HepG2 (cell line): ENCODE measurements at regions not wholly inside any gene's neighbourhood (a gene's known extent, or its start where the extent isn't known, plus 50 kb on each side); places are given as distances from the start of the nearest gene placed in this dataset.

ENCODE experiments used
- ATAC-seq: fragments of 200-7000 bp; cut with Tn5 transposase; 3 replicates; pipeline ENCODE4 v1.9.1; 2020; ENCODE audit warnings: mild to moderate bottlenecking, moderate library complexity
- BruUV-seq: library from RNA; stranded (reverse); fragments of 400-500 nt; replicated peaks from 2 replicates; lab custom pipeline; 2021; lab: Mats Ljungman, UMichigan
- CTCF ChIA-PET: fragments of 300-600 bp; formaldehyde crosslinking; extraction: SDS; loops from one replicate; lab custom pipeline; 2021; ENCODE audit warnings: low total read pairs, inconsistent platforms, low intra/inter-chr PET ratio; lab: Yijun Ruan, JAX
- POLR2A ChIA-PET: fragments of 350-600 bp; sonication (Branson Sonifier 250); formaldehyde crosslinking; loops from one replicate; lab custom pipeline; 2020; ENCODE audit warnings: antibody characterized with exemption, inconsistent platforms; lab: Yijun Ruan, JAX
- DNase-seq: peaks from one replicate; pipeline ENCODE4 v3.0.0-alpha.2; 2015; ENCODE audit warnings: low spot score
- FAIRE-seq: peaks from 3 replicates; lab custom pipeline; 2011; peaks lifted over from hg19 to GRCh38; lab: Jason Lieb, UNC
- H2AFZ ChIP-seq: one replicate; pipeline ENCODE4 v1.6.1; 2011; ENCODE audit warnings: low read length, inconsistent platforms
- H3K27ac ChIP-seq: fragments of 300-600 bp; 3 replicates; pipeline ENCODE4 v1.8.0; 2011; ENCODE audit warnings: mixed run types, mild to moderate bottlenecking, mixed read lengths, low read length, inconsistent platforms; ENCODE audit not compliant: insufficient read depth; ENCODE audit errors: extremely low read length
- H3K27me3 ChIP-seq, 2 experiments: fragments of 200-600 bp in 1 of 2; 2 replicates in 1 of 2; 3 replicates in 1 of 2; pipeline versions ENCODE4 v1.6.0 to v1.8.0; 2011; ENCODE audit warnings: low read length in 2 of 2, mild to moderate bottlenecking in 2 of 2, moderate library complexity in 2 of 2, inconsistent platforms in 1 of 2; ENCODE audit not compliant: insufficient read depth in 2 of 2, control insufficient read depth in 1 of 2
- H3K36me3 ChIP-seq, 2 experiments: fragments of 200-600 bp in 1 of 2; replicated peaks in 1 of 2; 2 replicates in 1 of 2; 3 replicates in 1 of 2; pipeline versions ENCODE4 v1.5.1 to v1.8.0; 2011; ENCODE audit warnings: low read length in 2 of 2, inconsistent platforms in 1 of 2; ENCODE audit not compliant: insufficient read depth in 2 of 2, control insufficient read depth in 1 of 2
- H3K4me1 ChIP-seq: 2 replicates; pipeline ENCODE4 v1.5.1; 2012; ENCODE audit warnings: low read length, inconsistent platforms; ENCODE audit not compliant: insufficient read depth
- H3K4me2 ChIP-seq: 2 replicates; pipeline ENCODE4 v1.6.0; 2011; ENCODE audit warnings: low read depth, low read length, inconsistent platforms
- H3K4me3 ChIP-seq, 3 experiments: fragments of 200-600 bp in 1 of 3; sonication (generic), shearing (Covaris generic) in 1 of 3; replicated peaks in 1 of 3; 2 replicates each; pipeline ENCODE4 v1.5.1; 2011 to 2016; ENCODE audit warnings: low read length in 3 of 3, inconsistent platforms in 2 of 3, low read depth in 2 of 3, mild to moderate bottlenecking in 2 of 3, control low read depth in 1 of 3, mixed read lengths in 1 of 3; ENCODE audit not compliant: insufficient read depth in 1 of 3
- H3K79me2 ChIP-seq: one replicate; pipeline ENCODE4 v1.6.1; 2011; ENCODE audit warnings: low read length, inconsistent platforms; ENCODE audit not compliant: insufficient read depth
- H3K9ac ChIP-seq: 2 replicates; pipeline ENCODE4 v1.6.0; 2011; ENCODE audit warnings: mild to moderate bottlenecking, low read depth, low read length, inconsistent platforms; ENCODE audit not compliant: insufficient read depth
- H3K9me3 ChIP-seq: 2 replicates; pipeline ENCODE4 v1.5.1; 2012; ENCODE audit warnings: mild to moderate bottlenecking, low read length
- H4K20me1 ChIP-seq: 2 replicates; pipeline ENCODE4 v1.6.0; 2011; ENCODE audit warnings: inconsistent platforms, mild to moderate bottlenecking, low read length, moderate library complexity; ENCODE audit not compliant: insufficient read depth
- HNF4G ChIP-seq, 2 experiments: sonication (generic) in 1 of 2; formaldehyde crosslinking in 1 of 2; IDR thresholded peaks; 2 replicates each; pipeline versions ENCODE4 v1.4.0 to v1.6.1; 2011 to 2020; ENCODE audit warnings: borderline replicate concordance in 2 of 2, low read depth in 2 of 2, mild to moderate bottlenecking in 2 of 2, low read length in 1 of 2, missing genetic modification reagents in 1 of 2, moderate library complexity in 1 of 2
- ISX ChIP-seq: sonication (generic); formaldehyde crosslinking; conservative IDR thresholded peaks from 2 replicates; pipeline ENCODE4 v1.5.0; 2020; ENCODE audit warnings: missing genetic modification reagents
- KDM5A ChIP-seq: fragments of 200-600 bp; sonication (generic); IDR thresholded peaks from 2 replicates; pipeline ENCODE4 v1.7.0; 2018; ENCODE audit warnings: antibody characterized with exemption, mild to moderate bottlenecking, low read length, borderline replicate concordance
- MED1 ChIP-seq: sonication (generic); formaldehyde crosslinking; IDR thresholded peaks from 2 replicates; pipeline ENCODE4 v1.4.0; 2020; ENCODE audit warnings: missing genetic modification reagents
- MED13 ChIP-seq: sonication (generic); formaldehyde crosslinking; IDR thresholded peaks from 2 replicates; pipeline ENCODE4 v1.5.0; 2020; ENCODE audit warnings: missing genetic modification reagents
- PBX2 ChIP-seq: IDR thresholded peaks from 2 replicates; pipeline ENCODE4 v1.6.1; 2016; ENCODE audit warnings: control low read depth
- PHF8 ChIP-seq: sonication (generic); formaldehyde crosslinking; IDR thresholded peaks from 2 replicates; pipeline ENCODE4 v1.5.0; 2020; ENCODE audit warnings: missing genetic modification reagents
- RFX5 ChIP-seq: IDR thresholded peaks from 2 replicates; pipeline ENCODE4 v1.6.1; 2011; ENCODE audit warnings: low read depth, low read length, improper control_type of control experiment
- SUZ12 ChIP-seq: fragments of 150-350 bp; IDR thresholded peaks from 2 replicates; pipeline ENCODE4 v1.6.1; 2014; ENCODE audit warnings: low read depth, low read length
- TAF1 ChIP-seq: sonication (generic); formaldehyde crosslinking; IDR thresholded peaks from 2 replicates; pipeline ENCODE4 v1.4.0; 2020; ENCODE audit warnings: missing genetic modification reagents
- ZBTB34 ChIP-seq: sonication (generic); formaldehyde crosslinking; IDR thresholded peaks from 2 replicates; pipeline ENCODE4 v1.8.0; 2022; ENCODE audit warnings: mild to moderate bottlenecking, missing genetic modification reagents
- ZNF3 ChIP-seq: IDR thresholded peaks from 2 replicates; pipeline ENCODE4 v1.7.0; 2017; ENCODE audit warnings: inconsistent platforms
- ZNF431 ChIP-seq: sonication (generic); formaldehyde crosslinking; IDR thresholded peaks from 2 replicates; pipeline ENCODE4 v1.9.0; 2022; ENCODE audit warnings: missing genetic modification reagents, low read depth, mild to moderate bottlenecking, borderline replicate concordance
- ZNF557 ChIP-seq: sonication (generic); formaldehyde crosslinking; IDR thresholded peaks from 2 replicates; pipeline ENCODE4 v1.4.0; 2020; ENCODE audit warnings: missing genetic modification reagents
- ZNF781 ChIP-seq: sonication (generic); formaldehyde crosslinking; IDR thresholded peaks from 2 replicates; pipeline ENCODE4 v1.5.1; 2020; ENCODE audit warnings: borderline replicate concordance, mild to moderate bottlenecking, missing genetic modification reagents; ENCODE audit errors: not compliant biosample characterization
- ZZZ3 ChIP-seq: sonication (generic); formaldehyde crosslinking; IDR thresholded peaks from 2 replicates; pipeline ENCODE4 v1.4.0; 2020; ENCODE audit warnings: missing genetic modification reagents, mild to moderate bottlenecking, borderline replicate concordance
- WGBS: methylation state at CpG from one replicate; pipeline ENCODE4 v1.1.6; 2017; ENCODE audit warnings: low lambda C conversion rate; 5-methylcytosine and 5-hydroxymethylcytosine counted together
- in situ Hi-C: cut with HindIII; loops from 2 replicates; pipeline ENCODE4 v1.10.0; 2017; ENCODE audit warnings: low pct_unique_long_range_greater_than_20kb; ENCODE audit not compliant: extremely low pct_ligation_motif_present
- intact Hi-C: fragments of 100-400 bp; cut with micrococcal nuclease; formaldehyde crosslinking; loops from one replicate; pipeline ENCODE4 v1.10.0; 2022; ENCODE audit not compliant: unreplicated experiment
- TF ChIP-seq, protein P1 (sequence below): sonication (generic); formaldehyde crosslinking; IDR thresholded peaks from 2 replicates; pipeline ENCODE4 v1.5.1; 2020; ENCODE audit warnings: mild to moderate bottlenecking, missing genetic modification reagents, borderline replicate concordance

DNA sequence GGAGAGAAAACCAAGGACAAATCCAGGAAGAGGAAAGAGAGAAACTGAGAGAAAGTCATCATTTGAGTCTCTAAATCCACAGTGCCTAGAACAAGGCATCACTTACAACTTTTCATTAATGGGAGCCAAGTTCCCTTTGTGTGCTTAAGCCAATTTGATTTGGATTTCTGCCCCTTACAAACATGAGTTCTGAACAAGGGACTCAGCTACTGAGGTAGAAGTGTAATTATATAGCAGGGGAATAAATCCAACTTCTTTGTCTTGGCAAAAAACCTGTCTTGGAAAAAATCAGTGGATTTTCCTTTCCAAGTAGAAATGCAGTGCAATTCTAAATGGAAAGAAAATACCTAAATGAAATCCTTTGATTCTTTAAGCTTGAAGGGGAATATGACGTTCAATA, 307.2 kb upstream of the CNTN3 start:
- ATAC-seq = no peak
- Histone ChIP-seq H3K4me3 (no peak overlapping the region), H3K9me3 (no peaks in the 10 kb centered on the region), H3K36me3 (no peaks in the 10 kb centered on the region), H2AFZ (no peak overlapping the region), H3K27me3 (no peaks in the 10 kb centered on the region), H3K27ac (no peak overlapping the region), H3K9ac (no peak overlapping the region), H3K79me2 (no peaks in the 10 kb centered on the region), H4K20me1 (no peaks in the 10 kb centered on the region), H3K4me2 (no peak overlapping the region), H3K4me1 (no peaks in the 10 kb centered on the region)
- TF ChIP-seq ZBTB34 (CRISPR knock-in tag) (no peak), ZNF3 (CRISPR knock-in tag) (no peak), ZZZ3 (CRISPR knock-in tag) (no peak), PBX2 (CRISPR knock-in tag) (no peak), TAF1 (no peak), MED13 (no peak), RFX5 (no peak), ZNF431 (CRISPR knock-in tag) (no peak), MED1 (CRISPR knock-in tag) (no peak), SUZ12 (no peak), ZNF557 (CRISPR knock-in tag) (no peak), KDM5A (no peak), HNF4G (IDR thresholded peaks at IDR 0.05; ENCODE audit: borderline replicate concordance, low read depth, low read length) (no peak), HNF4G (CRISPR knock-in tag; IDR thresholded peaks at IDR 0.05; ENCODE audit: borderline replicate concordance, low read depth) (no peak), ISX (CRISPR knock-in tag) (no peak), ZNF781 (CRISPR knock-in tag) (no peak), PHF8 (CRISPR knock-in tag) (no peak)
- TF ChIP-seq, protein P1, sequence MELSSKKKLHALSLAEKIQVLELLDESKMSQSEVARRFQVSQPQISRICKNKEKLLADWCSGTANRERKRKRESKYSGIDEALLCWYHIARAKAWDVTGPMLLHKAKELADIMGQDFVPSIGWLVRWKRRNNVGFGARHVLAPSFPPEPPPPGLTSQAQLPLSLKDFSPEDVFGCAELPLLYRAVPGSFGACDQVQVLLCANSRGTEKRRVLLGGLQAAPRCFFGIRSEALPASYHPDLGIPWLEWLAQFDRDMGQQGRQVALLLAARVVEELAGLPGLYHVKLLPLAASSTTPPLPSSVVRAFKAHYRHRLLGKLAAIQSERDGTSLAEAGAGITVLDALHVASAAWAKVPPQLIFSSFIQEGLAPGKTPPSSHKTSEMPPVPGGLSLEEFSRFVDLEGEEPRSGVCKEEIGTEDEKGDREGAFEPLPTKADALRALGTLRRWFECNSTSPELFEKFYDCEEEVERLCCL (CRISPR knock-in tag) = no peak
- WGBS = 0% methylated on average over 1 of the region's 1 CpG
- no peak for DNase-seq
- no peak for FAIRE-seq
- ChIA-PET POLR2A (no interaction called here), CTCF (no interaction called here)
- in situ Hi-C loops = no loop called here
- BruUV-seq = no TSS peak
- intact Hi-C loops = no loop called here
